ENCODE measurements at regions not wholly inside any gene's neighbourhood (a gene's known extent, or its start where the extent isn't known, plus 50 kb on each side); places are given as distances from the start of the nearest gene placed in this dataset.

- no peak overlapping the region for H3K27ac ChIP-seq
- no peak for TF ChIP-seq CTCF (conservative IDR thresholded peaks at IDR 0.05; ENCODE audit: low read depth)
- POLR2A ChIA-PET (ENCODE audit: low non-redundant PET): no interaction called here
- CTCF ChIA-PET: interaction anchor here (0.6 kb wide), 1 partner anchor 724 kb away, joined by 3 read pairs; no protein-coding TSS in a partner anchor
- DNase-seq (ENCODE audit: low spot score): no peak
Observed at GRCh38 chr6:137737836-137738596, 129.0 kb upstream of the TNFAIP3 start.

- no peak overlapping the region for H3K27ac ChIP-seq
- TF ChIP-seq CTCF (conservative IDR thresholded peaks at IDR 0.05; ENCODE audit: low read depth): no peak
- ChIA-PET CTCF (no interaction called here), POLR2A (ENCODE audit: low non-redundant PET) (no interaction called here)
- no peak for DNase-seq (ENCODE audit: low spot score)
Observed at GRCh38 chr6:137738931-137739504, 128.0 kb upstream of the TNFAIP3 start.

- ChIA-PET POLR2A (ENCODE audit: low non-redundant PET) (no interaction called here), CTCF (no interaction called here)
- H3K27ac ChIP-seq: no peak overlapping the region
- no peak for DNase-seq (ENCODE audit: low spot score)
- no peak for TF ChIP-seq CTCF (conservative IDR thresholded peaks at IDR 0.05; ENCODE audit: low read depth)
Observed at GRCh38 chr6:137739544-137739943, 127.5 kb upstream of the TNFAIP3 start.

GRCh38 chr6:137740091-137740755 is 126.8 kb upstream of the TNFAIP3 start:
- H3K27ac ChIP-seq: no peak overlapping the region
- TF ChIP-seq CTCF (conservative IDR thresholded peaks at IDR 0.05; ENCODE audit: low read depth): no peak
- DNase-seq (ENCODE audit: low spot score): no peak
- CTCF ChIA-PET: no interaction called here
- POLR2A ChIA-PET (ENCODE audit: low non-redundant PET): no interaction called here

- ChIA-PET CTCF (no interaction called here), POLR2A (ENCODE audit: low non-redundant PET) (no interaction called here)
- H3K27ac ChIP-seq: no peak overlapping the region
- no peak for TF ChIP-seq CTCF (conservative IDR thresholded peaks at IDR 0.05; ENCODE audit: low read depth)
- no peak for DNase-seq (ENCODE audit: low spot score)
Observed at GRCh38 chr6:137740967-137741761, 125.9 kb upstream of the TNFAIP3 start.

- no peak overlapping the region for H3K27ac ChIP-seq
Observed at GRCh38 chr6:137743493-137743892, 123.6 kb upstream of the TNFAIP3 start.

More at GRCh38 chr6:137743493-137743892, 123.6 kb upstream of the TNFAIP3 start:
- no peak for TF ChIP-seq CTCF (conservative IDR thresholded peaks at IDR 0.05; ENCODE audit: low read depth)
- CTCF ChIA-PET: interaction anchor here (0.6 to 0.7 kb wide), 2 partner anchors 31 to 463 kb away, joined by 3 to 5 read pairs; no protein-coding TSS in a partner anchor
- POLR2A ChIA-PET (ENCODE audit: low non-redundant PET): no interaction called here
- no peak for DNase-seq (ENCODE audit: low spot score)

Data from RWPE1 (cell line).